HEK293 (cell line): ENCODE measurements at regions not wholly inside any gene's neighbourhood (a gene's known extent, or its start where the extent isn't known, plus 50 kb on each side); places are given as distances from the start of the nearest gene placed in this dataset.

ENCODE experiments used
- CTCF ChIA-PET: fragments of 350-600 bp; formaldehyde crosslinking; extraction: SDS; loops from one replicate; lab custom pipeline; 2021; ENCODE audit warnings: antibody characterized with exemption; lab: Yijun Ruan, JAX
- POLR2A ChIA-PET: fragments of 300-600 bp; formaldehyde crosslinking; extraction: SDS; loops from one replicate; lab custom pipeline; 2020; ENCODE audit warnings: antibody characterized with exemption, inconsistent platforms; lab: Yijun Ruan, JAX
- H3K27ac ChIP-seq: fragments of 200-500 bp; sonication (Bioruptor generic); 2 replicates; pipeline ENCODE4 v1.5.1; 2014; ENCODE audit warnings: low read depth, low read length, control low read depth, inconsistent platforms; ENCODE audit errors: extremely low read depth
- H3K36me3 ChIP-seq, 2 experiments: fragments of 200-500 bp in 1 of 2; sonication (Bioruptor generic) in 1 of 2; 1 replicate in 1 of 2; 2 replicates in 1 of 2; pipeline ENCODE4 v1.5.1; 2014 to 2017; ENCODE audit warnings: inconsistent platforms in 2 of 2, low read length in 2 of 2; ENCODE audit not compliant: control insufficient read depth in 2 of 2, insufficient read depth in 1 of 2
- H3K4me1 ChIP-seq: fragments of 200-500 bp; sonication (Bioruptor generic); 2 replicates; pipeline ENCODE4 v1.5.1; 2014; ENCODE audit warnings: mild to moderate bottlenecking, low read length, inconsistent platforms; ENCODE audit not compliant: control insufficient read depth, insufficient read depth
- H3K4me3 ChIP-seq: 2 replicates; pipeline ENCODE4 v1.5.1; 2011; ENCODE audit warnings: low read depth, mild to moderate bottlenecking, control low read depth, low read length, moderate library complexity
- H3K9me3 ChIP-seq: fragments of 200-500 bp; sonication (Bioruptor generic); 2 replicates; pipeline ENCODE4 v1.5.1; 2014; ENCODE audit warnings: low read depth, low read length, inconsistent platforms; ENCODE audit not compliant: control insufficient read depth, insufficient read depth
- AEBP2 ChIP-seq: fragments of 450-650 bp; formaldehyde crosslinking; IDR thresholded peaks from 2 replicates; pipeline ENCODE4 v1.5.1; 2016; ENCODE audit warnings: missing biosample characterization, missing genetic modification characterization, borderline replicate concordance
- FEZF1 ChIP-seq: fragments of 450-650 bp; formaldehyde crosslinking; IDR thresholded peaks from 2 replicates; pipeline ENCODE4 v1.5.1; 2016; ENCODE audit warnings: missing biosample characterization, missing genetic modification characterization
- KLF17 ChIP-seq: fragments of 450-650 bp; formaldehyde crosslinking; IDR thresholded peaks from 2 replicates; pipeline ENCODE4 v1.5.1; 2016; ENCODE audit warnings: missing biosample characterization, missing genetic modification characterization
- PATZ1 ChIP-seq: fragments of 450-650 bp; formaldehyde crosslinking; IDR thresholded peaks from 2 replicates; pipeline ENCODE4 v1.5.1; 2016; ENCODE audit warnings: missing biosample characterization, missing genetic modification characterization
- PRDM1 ChIP-seq: fragments of 450-650 bp; formaldehyde crosslinking; IDR thresholded peaks from 2 replicates; pipeline ENCODE4; 2016; ENCODE audit warnings: missing biosample characterization, missing genetic modification characterization
- ZBTB17 ChIP-seq: fragments of 450-650 bp; formaldehyde crosslinking; IDR thresholded peaks from 2 replicates; pipeline ENCODE4 v1.5.1; 2016; ENCODE audit warnings: missing biosample characterization, missing genetic modification characterization
- ZFP37 ChIP-seq: fragments of 450-650 bp; formaldehyde crosslinking; IDR thresholded peaks from 2 replicates; pipeline ENCODE4 v1.5.1; 2016; ENCODE audit warnings: missing biosample characterization, missing genetic modification characterization
- ZIC2 ChIP-seq: fragments of 450-650 bp; formaldehyde crosslinking; IDR thresholded peaks from 2 replicates; pipeline ENCODE4 v1.5.1; 2016; ENCODE audit warnings: missing biosample characterization, missing genetic modification characterization
- ZNF10 ChIP-seq: fragments of 450-650 bp; formaldehyde crosslinking; IDR thresholded peaks from 2 replicates; pipeline ENCODE4 v1.5.1; 2017; ENCODE audit warnings: missing biosample characterization, missing genetic modification characterization
- ZNF138 ChIP-seq: fragments of 450-650 bp; formaldehyde crosslinking; IDR thresholded peaks from 2 replicates; pipeline ENCODE4 v1.5.1; 2016; ENCODE audit warnings: missing biosample characterization, missing genetic modification characterization, borderline replicate concordance
- ZNF157 ChIP-seq: fragments of 450-650 bp; formaldehyde crosslinking; IDR thresholded peaks from 2 replicates; pipeline ENCODE4 v1.5.1; 2016; ENCODE audit warnings: missing biosample characterization, missing genetic modification characterization
- ZNF18 ChIP-seq: fragments of 450-650 bp; formaldehyde crosslinking; IDR thresholded peaks from 2 replicates; pipeline ENCODE4 v1.5.1; 2016; ENCODE audit warnings: missing biosample characterization, missing genetic modification characterization
- ZNF211 ChIP-seq: fragments of 450-650 bp; formaldehyde crosslinking; IDR thresholded peaks from 2 replicates; pipeline ENCODE4 v1.5.1; 2016; ENCODE audit warnings: low read depth, missing biosample characterization, missing genetic modification characterization
- ZNF341 ChIP-seq: fragments of 450-650 bp; formaldehyde crosslinking; IDR thresholded peaks from 2 replicates; pipeline ENCODE4; 2016; ENCODE audit warnings: low read depth, missing biosample characterization, missing genetic modification characterization
- ZNF416 ChIP-seq: fragments of 450-650 bp; formaldehyde crosslinking; IDR thresholded peaks from 2 replicates; pipeline ENCODE4 v1.5.1; 2016; ENCODE audit warnings: missing biosample characterization, missing genetic modification characterization
- ZNF473 ChIP-seq: fragments of 450-650 bp; formaldehyde crosslinking; IDR thresholded peaks from 2 replicates; pipeline ENCODE4 v1.5.1; 2017; ENCODE audit warnings: missing biosample characterization, missing genetic modification characterization
- ZNF529 ChIP-seq: fragments of 450-650 bp; formaldehyde crosslinking; IDR thresholded peaks from 2 replicates; pipeline ENCODE4 v1.5.1; 2017; ENCODE audit warnings: missing genetic modification characterization, missing biosample characterization; ENCODE audit not compliant: insufficient replicate concordance
- ZNF548 ChIP-seq: fragments of 450-650 bp; formaldehyde crosslinking; IDR thresholded peaks from 2 replicates; pipeline ENCODE4 v1.5.1; 2016; ENCODE audit warnings: missing biosample characterization, missing genetic modification characterization
- ZNF623 ChIP-seq: fragments of 450-650 bp; formaldehyde crosslinking; IDR thresholded peaks from 2 replicates; pipeline ENCODE4 v1.5.1; 2016; ENCODE audit warnings: missing biosample characterization, missing genetic modification characterization
- ZSCAN4 ChIP-seq: fragments of 450-650 bp; formaldehyde crosslinking; IDR thresholded peaks from 2 replicates; pipeline ENCODE4 v1.5.1; 2017; ENCODE audit warnings: missing biosample characterization, missing genetic modification characterization

GRCh38 chr6:22078288-22078687 is 218.5 kb downstream of the PRL start:
- POLR2A ChIA-PET = no interaction called here
- no peak overlapping the region for H3K27ac ChIP-seq
- H3K4me3 ChIP-seq = no peak overlapping the region
- H3K4me1 ChIP-seq = no peaks in the 10 kb centered on the region
- CTCF ChIA-PET = no interaction called here
- no peaks in the 10 kb centered on the region for H3K36me3 ChIP-seq
- no peak for TF ChIP-seq ZNF623 (tag by site-specific recombination)
- TF ChIP-seq ZSCAN4 = no peak
- no peak for TF ChIP-seq ZNF138 (tag by site-specific recombination)
- no peak for TF ChIP-seq ZNF211 (tag by site-specific recombination)
- TF ChIP-seq ZNF10 = no peak
- H3K9me3 ChIP-seq = no peaks in the 10 kb centered on the region

GRCh38 chr6:22078802-22079545 is 217.9 kb downstream of the PRL start:
- H3K36me3 ChIP-seq = no peaks in the 10 kb centered on the region
- H3K27ac ChIP-seq = no peak overlapping the region
- ChIA-PET POLR2A (no interaction called here), CTCF (interaction anchor here (0.7 kb wide), 1 partner anchor 15 kb away, joined by 3 read pairs; no protein-coding TSS in a partner anchor)
- H3K4me1 ChIP-seq = no peaks in the 10 kb centered on the region
- H3K4me3 ChIP-seq = no peak overlapping the region
- no peak for TF ChIP-seq ZNF18 (tag by site-specific recombination)
- no peak for TF ChIP-seq ZNF416 (tag by site-specific recombination)
- no peak for TF ChIP-seq ZNF341 (tag by site-specific recombination)
- no peak for TF ChIP-seq ZIC2 (tag by site-specific recombination)
- no peak for TF ChIP-seq ZFP37 (tag by site-specific recombination)
- no peak for TF ChIP-seq KLF17 (tag by site-specific recombination)
- no peak for TF ChIP-seq PATZ1 (tag by site-specific recombination)
- TF ChIP-seq ZNF529 (tag by site-specific recombination) = no peak
- TF ChIP-seq FEZF1 (tag by site-specific recombination) = no peak
- no peak for TF ChIP-seq ZNF157 (tag by site-specific recombination)
- no peak for TF ChIP-seq ZNF473 (tag by site-specific recombination)
- no peak for TF ChIP-seq PRDM1
- no peak for TF ChIP-seq AEBP2 (tag by site-specific recombination)
- TF ChIP-seq ZNF548 (tag by site-specific recombination) = no peak
- no peak for TF ChIP-seq ZBTB17
- TF ChIP-seq, all 188 proteins: peak for 0
- H3K9me3 ChIP-seq = no peaks in the 10 kb centered on the region
